OCI-LY7 (cell line): ENCODE measurements at regions not wholly inside any gene's neighbourhood (a gene's known extent, or its start where the extent isn't known, plus 50 kb on each side); places are given as distances from the start of the nearest gene placed in this dataset.
"Not testable (repeated sequence)": the region's sequence is repeated elsewhere in the genome, so short reads cannot be mapped to it uniquely, and the experiment has no call there.

Experiments
- BruUV-seq: library from RNA; stranded (reverse); fragments of 400-500 nt; replicated peaks from 2 replicates; lab custom pipeline; 2021; lab: Mats Ljungman, UMichigan
- CTCF ChIA-PET: fragments of 300-600 bp; sonication (Branson Sonifier 250); formaldehyde crosslinking; loops from one replicate; lab custom pipeline; 2022; ENCODE audit warnings: antibody characterized with exemption; ENCODE audit not compliant: unreplicated experiment; lab: Charles Lee
- POLR2A ChIA-PET: fragments of 300-600 bp; sonication (Branson Sonifier 250); formaldehyde crosslinking; loops from one replicate; lab custom pipeline; 2022; ENCODE audit warnings: antibody characterized with exemption; lab: Charles Lee
- DNase-seq: peaks from one replicate; pipeline ENCODE4 v3.0.0-alpha.2; 2015; ENCODE audit warnings: low spot score
- H2AFZ ChIP-seq: fragments of 200-600 bp; sonication (generic), shearing (Covaris generic); 2 replicates; pipeline ENCODE4 v1.6.1; 2014; ENCODE audit warnings: mild to moderate bottlenecking, antibody characterized with exemption, low read length, moderate library complexity
- H3K27ac ChIP-seq: fragments of 200-600 bp; sonication (generic); 2 replicates; pipeline ENCODE4 v1.5.1; 2014; ENCODE audit warnings: mixed run types, low read depth, mild to moderate bottlenecking, moderate library complexity, low read length, inconsistent platforms; ENCODE audit not compliant: poor library complexity, severe bottlenecking
- H3K36me3 ChIP-seq: fragments of 200-600 bp; sonication (generic); 2 replicates; pipeline ENCODE4 v1.6.1; 2014; ENCODE audit warnings: mild to moderate bottlenecking, antibody characterized with exemption, low read length, moderate library complexity, mixed read lengths; ENCODE audit not compliant: insufficient read depth
- H3K4me1 ChIP-seq: fragments of 200-600 bp; sonication (generic); 2 replicates; pipeline ENCODE4 v1.5.1; 2014; ENCODE audit warnings: mild to moderate bottlenecking, low read length; ENCODE audit not compliant: insufficient read depth, poor library complexity, severe bottlenecking
- H3K4me2 ChIP-seq: fragments of 200-600 bp; sonication (generic); 2 replicates; pipeline ENCODE4 v1.6.1; 2014; ENCODE audit warnings: mild to moderate bottlenecking, low read length
- H3K4me3 ChIP-seq: fragments of 200-600 bp; sonication (generic); 2 replicates; pipeline ENCODE4 v1.5.1; 2014; ENCODE audit warnings: mild to moderate bottlenecking, low read depth, low read length; ENCODE audit not compliant: poor library complexity, severe bottlenecking
- H3K79me2 ChIP-seq: fragments of 200-600 bp; sonication (generic); 2 replicates; pipeline ENCODE4 v1.6.1; 2016; ENCODE audit warnings: low read depth, mild to moderate bottlenecking, low read length, moderate library complexity, mixed read lengths; ENCODE audit not compliant: insufficient read depth
- H3K9me2 ChIP-seq: fragments of 200-600 bp; sonication (generic); 2 replicates; pipeline ENCODE4 v1.6.1; 2016; ENCODE audit warnings: mild to moderate bottlenecking, low read length, mixed read lengths; ENCODE audit not compliant: insufficient read depth
- H3K9me3 ChIP-seq: fragments of 200-600 bp; sonication (generic); 2 replicates; pipeline ENCODE4 v1.6.1; 2014; ENCODE audit warnings: mild to moderate bottlenecking, mixed run types, low read length, mixed read lengths
- H4K20me1 ChIP-seq: fragments of 200-600 bp; sonication (generic); 2 replicates; pipeline ENCODE4 v1.6.1; 2014; ENCODE audit warnings: mild to moderate bottlenecking, antibody characterized with exemption, low read length, moderate library complexity, mixed read lengths; ENCODE audit not compliant: insufficient read depth
- CTCF ChIP-seq: fragments of 200-600 bp; sonication (generic); conservative IDR thresholded peaks from 2 replicates; pipeline ENCODE4 v1.5.1; 2014; ENCODE audit warnings: mild to moderate bottlenecking, antibody characterized with exemption, low read length, moderate library complexity, mixed read lengths
- EZH2phosphoT487 ChIP-seq: fragments of 200-600 bp; sonication (generic); IDR thresholded peaks from 2 replicates; pipeline ENCODE4 v1.6.1; 2018; ENCODE audit warnings: low read depth, borderline replicate concordance, mild to moderate bottlenecking, mixed run types, antibody characterized with exemption, low read length, moderate library complexity, mixed read lengths
- intact Hi-C: fragments of 100-400 bp; cut with micrococcal nuclease; formaldehyde crosslinking; loops from one replicate; pipeline ENCODE4 v1.10.0; 2022; ENCODE audit not compliant: unreplicated experiment

GRCh38 chr2:228763379-228763981, 507.6 kb downstream of the PID1 start:
- ChIA-PET POLR2A (no interaction called here), CTCF (no interaction called here)
- no peaks in the 10 kb centered on the region for H3K9me3 ChIP-seq
- no peaks in the 10 kb centered on the region for H3K9me2 ChIP-seq
- no peaks in the 10 kb centered on the region for H4K20me1 ChIP-seq
- no TSS peak for BruUV-seq
- DNase-seq, result no peak
- H3K4me1 ChIP-seq, result no peaks in the 10 kb centered on the region
- intact Hi-C loops, result no loop called here
- H2AFZ ChIP-seq, result no peak overlapping the region
- H3K27ac ChIP-seq, result no peak overlapping the region
- no peak overlapping the region for H3K4me2 ChIP-seq
- H3K4me3 ChIP-seq, result no peak overlapping the region
- H3K36me3 ChIP-seq, result no peaks in the 10 kb centered on the region
- no peak for TF ChIP-seq EZH2phosphoT487
- no peaks in the 10 kb centered on the region for H3K79me2 ChIP-seq

- no peak overlapping the region for H3K4me2 ChIP-seq
- no peaks in the 10 kb centered on the region for H3K36me3 ChIP-seq
- no peaks in the 10 kb centered on the region for H3K4me1 ChIP-seq
- H3K9me2 ChIP-seq, result no peaks in the 10 kb centered on the region
- H4K20me1 ChIP-seq, result no peaks in the 10 kb centered on the region
- ChIA-PET POLR2A (no interaction called here), CTCF (no interaction called here)
- DNase-seq, result no peak
- no peak overlapping the region for H3K4me3 ChIP-seq
- H3K79me2 ChIP-seq, result no peaks in the 10 kb centered on the region
- BruUV-seq, result no TSS peak
- intact Hi-C loops, result no loop called here
- no peaks in the 10 kb centered on the region for H3K9me3 ChIP-seq
- no peak overlapping the region for H2AFZ ChIP-seq
- TF ChIP-seq CTCF (no peak), EZH2phosphoT487 (no peak)
- H3K27ac ChIP-seq, result no peak overlapping the region
These were observed 508.5 kb downstream of the PID1 start for GRCh38 chr2:228762565-228762964.

- H3K27ac ChIP-seq, DNase-seq, H3K79me2 ChIP-seq, H3K4me1 ChIP-seq, CTCF ChIA-PET, H4K20me1 ChIP-seq, H3K36me3 ChIP-seq, H3K9me2 ChIP-seq, H3K4me3 ChIP-seq, H3K9me3 ChIP-seq, BruUV-seq, H3K4me2 ChIP-seq, H2AFZ ChIP-seq, POLR2A ChIA-PET, intact Hi-C loops: not testable (repeated sequence)
These were observed 515.4 kb downstream of the PID1 start for GRCh38 chr2:228755661-228756060.

GRCh38 chr2:228747483-228747882, 523.6 kb downstream of the PID1 start:
- DNase-seq, result no peak
- H3K36me3 ChIP-seq, result no peaks in the 10 kb centered on the region
- no peaks in the 10 kb centered on the region for H3K4me1 ChIP-seq
- no peaks in the 10 kb centered on the region for H4K20me1 ChIP-seq
- BruUV-seq, result no TSS peak
- no peak overlapping the region for H3K27ac ChIP-seq
- ChIA-PET CTCF (no interaction called here), POLR2A (no interaction called here)
- H3K4me3 ChIP-seq, result no peak overlapping the region
- no peaks in the 10 kb centered on the region for H3K79me2 ChIP-seq
- intact Hi-C loops, result no loop called here
- H3K9me3 ChIP-seq, result no peaks in the 10 kb centered on the region
- no peaks in the 10 kb centered on the region for H3K9me2 ChIP-seq
- no peak overlapping the region for H2AFZ ChIP-seq
- no peak overlapping the region for H3K4me2 ChIP-seq
- TF ChIP-seq EZH2phosphoT487 (no peak), CTCF (no peak)
